IPS DF 6.9 (cell line): ENCODE measurements at regions not wholly inside any gene's neighbourhood (a gene's known extent, or its start where the extent isn't known, plus 50 kb on each side); places are given as distances from the start of the nearest gene placed in this dataset.

Experiments
- DNase-seq: peaks from one replicate; pipeline ENCODE4 v3.0.0-alpha.2; 2013; ENCODE audit warnings: low read depth, low spot score
- H3K27ac ChIP-seq: one replicate; pipeline ENCODE4 v1.5.1; 2013; ENCODE audit warnings: low read length, control low read depth
- H3K27me3 ChIP-seq: 2 replicates; pipeline ENCODE4 v1.6.1; 2013; ENCODE audit warnings: mild to moderate bottlenecking, low read length; ENCODE audit not compliant: control insufficient read depth, insufficient read depth
- H3K36me3 ChIP-seq: 2 replicates; pipeline ENCODE4 v1.6.1; 2013; ENCODE audit warnings: low read length; ENCODE audit not compliant: control insufficient read depth, insufficient read depth
- H3K4me1 ChIP-seq: 2 replicates; pipeline ENCODE4 v1.6.1; 2013; ENCODE audit warnings: low read length; ENCODE audit not compliant: control insufficient read depth, insufficient read depth
- H3K4me3 ChIP-seq: 2 replicates; pipeline ENCODE4 v1.5.1; 2013; ENCODE audit warnings: mild to moderate bottlenecking, low read length
- H3K9me3 ChIP-seq: 2 replicates; pipeline ENCODE4 v1.6.1; 2013; ENCODE audit warnings: low read length, inconsistent platforms; ENCODE audit not compliant: control insufficient read depth, insufficient read depth
- WGBS: extraction: QIAGEN DNeasy Blood & Tissue Kit; methylation state at CpG from one replicate; pipeline ENCODE4 v1.1.7; 2013; ENCODE audit warnings: mixed read lengths, missing lambda C conversion rate; ENCODE audit not compliant: insufficient read length, insufficient coverage; 5-methylcytosine and 5-hydroxymethylcytosine counted together

- Histone ChIP-seq H3K9me3 (no peaks in the 10 kb centered on the region), H3K36me3 (no peaks in the 10 kb centered on the region), H3K4me1 (no peaks in the 10 kb centered on the region; the same call in 1 of the 2 replicates), H3K27ac (no peak overlapping the region), H3K27me3 (no peaks in the 10 kb centered on the region), H3K4me3 (no peak overlapping the region)
- DNase-seq: no peak
- WGBS: no CpG with 5 or more reads among the region's 8 CpGs
Observed at GRCh38 chrX:39871648-39872047, 226.1 kb downstream of the BCOR start.

GRCh38 chrX:39873117-39873516 lies 224.6 kb downstream of the BCOR start:
- WGBS: no CpG with 5 or more reads among the region's 5 CpGs
- Histone ChIP-seq H3K36me3 (no peaks in the 10 kb centered on the region), H3K9me3 (no peaks in the 10 kb centered on the region), H3K27ac (no peak overlapping the region), H3K4me3 (no peak overlapping the region), H3K4me1 (no peaks in the 10 kb centered on the region; the same call in none of the 2 replicates), H3K27me3 (no peaks in the 10 kb centered on the region)
- DNase-seq: no peak

- no peaks in the 10 kb centered on the region for H3K9me3 ChIP-seq
- H3K27me3 ChIP-seq: no peaks in the 10 kb centered on the region
- H3K4me3 ChIP-seq: no peak overlapping the region
- no CpG with 5 or more reads among the region's 5 CpGs for WGBS
- H3K36me3 ChIP-seq: no peaks in the 10 kb centered on the region
- H3K4me1 ChIP-seq: no peaks in the 10 kb centered on the region; the same call in none of the 2 replicates
- no peak for DNase-seq
- H3K27ac ChIP-seq: no peak overlapping the region
Observed at GRCh38 chrX:39874202-39874816, 223.4 kb downstream of the BCOR start.

GRCh38 chrX:39875834-39876628 lies 221.7 kb downstream of the BCOR start:
- Histone ChIP-seq H3K27ac (no peak overlapping the region), H3K27me3 (no peaks in the 10 kb centered on the region), H3K4me3 (no peak overlapping the region), H3K9me3 (no peaks in the 10 kb centered on the region), H3K36me3 (no peaks in the 10 kb centered on the region), H3K4me1 (no peaks in the 10 kb centered on the region; the same call in none of the 2 replicates)
- no CpG with 5 or more reads among the region's 15 CpGs for WGBS
- DNase-seq: no peak

- H3K4me1 ChIP-seq: no peaks in the 10 kb centered on the region; the same call in none of the 2 replicates
- WGBS: no CpG with 5 or more reads among the region's 18 CpGs
- H3K36me3 ChIP-seq: no peaks in the 10 kb centered on the region
- no peak for DNase-seq
- no peak overlapping the region for H3K4me3 ChIP-seq
- no peaks in the 10 kb centered on the region for H3K9me3 ChIP-seq
- no peaks in the 10 kb centered on the region for H3K27me3 ChIP-seq
- no peak overlapping the region for H3K27ac ChIP-seq
Observed at GRCh38 chrX:39877905-39878304, 219.9 kb downstream of the BCOR start.

GRCh38 chrX:39883666-39884065 lies 214.1 kb downstream of the BCOR start:
- Histone ChIP-seq H3K27me3 (no peaks in the 10 kb centered on the region), H3K9me3 (no peaks in the 10 kb centered on the region), H3K4me1 (no peaks in the 10 kb centered on the region), H3K27ac (no peak overlapping the region), H3K36me3 (no peaks in the 10 kb centered on the region), H3K4me3 (no peak overlapping the region)
- 100% methylated on average over 1 of the region's 3 CpGs for WGBS
- DNase-seq: no peak

- Histone ChIP-seq H3K36me3 (no peaks in the 10 kb centered on the region), H3K4me3 (no peak overlapping the region), H3K27me3 (no peaks in the 10 kb centered on the region), H3K27ac (no peak overlapping the region), H3K4me1 (no peaks in the 10 kb centered on the region), H3K9me3 (no peaks in the 10 kb centered on the region)
- WGBS: no CpG with 5 or more reads among the region's 3 CpGs
- DNase-seq: no peak
Observed at GRCh38 chrX:39886282-39886681, 211.5 kb downstream of the BCOR start.

GRCh38 chrX:39888730-39889129 lies 209.0 kb downstream of the BCOR start:
- H3K4me3 ChIP-seq: no peak overlapping the region
- no peak for DNase-seq
- no peaks in the 10 kb centered on the region for H3K27me3 ChIP-seq
- H3K27ac ChIP-seq: no peak overlapping the region
- WGBS: no CpG with 5 or more reads among the region's 1 CpG
- no peaks in the 10 kb centered on the region for H3K4me1 ChIP-seq
- no peaks in the 10 kb centered on the region for H3K36me3 ChIP-seq
- H3K9me3 ChIP-seq: no peaks in the 10 kb centered on the region

GRCh38 chrX:39889704-39890103 lies 208.1 kb downstream of the BCOR start:
- no CpG with 5 or more reads among the region's 1 CpG for WGBS
- Histone ChIP-seq H3K27ac (no peak overlapping the region), H3K4me1 (no peaks in the 10 kb centered on the region), H3K9me3 (no peaks in the 10 kb centered on the region), H3K4me3 (no peak overlapping the region), H3K36me3 (no peaks in the 10 kb centered on the region), H3K27me3 (no peaks in the 10 kb centered on the region)
- DNase-seq: no peak

- H3K9me3 ChIP-seq: no peaks in the 10 kb centered on the region
- no peaks in the 10 kb centered on the region for H3K4me1 ChIP-seq
- no peaks in the 10 kb centered on the region for H3K27me3 ChIP-seq
- DNase-seq: no peak
- H3K36me3 ChIP-seq: no peaks in the 10 kb centered on the region
- no peak overlapping the region for H3K27ac ChIP-seq
- H3K4me3 ChIP-seq: no peak overlapping the region
- WGBS: no CpG with 5 or more reads among the region's 8 CpGs
Observed at GRCh38 chrX:39890807-39891206, 207.0 kb downstream of the BCOR start.
